ENCODE measurements at regions not wholly inside any gene's neighbourhood (a gene's known extent, or its start where the extent isn't known, plus 50 kb on each side); places are given as distances from the start of the nearest gene placed in this dataset.

GRCh38 chr5:168005936-168006335, 285.5 kb upstream of the WWC1 start:
- no peaks in the 10 kb centered on the region for H3K36me3 ChIP-seq
- H3K27ac ChIP-seq, result no peak overlapping the region
- DNase-seq (no peak), ATAC-seq (no peak)
- intact Hi-C loops (cut with DNase I; ENCODE audit: low total_unique reads) (no loop called here), in situ Hi-C loops (cut with MboI; ENCODE audit: low sequenced_read_pairs in 4 of 4) (no loop called here)
- TF ChIP-seq POLR2A (IDR thresholded peaks at IDR 0.05), result no peak
- TF ChIP-seq CTCF (IDR thresholded peaks at IDR 0.05 in 4 of 5, conservative IDR thresholded peaks at IDR 0.05 in 1 of 5), result no peak
- H3K9me3 ChIP-seq, result no peaks in the 10 kb centered on the region
- no peak overlapping the region for H3K4me3 ChIP-seq
- no peaks in the 10 kb centered on the region for H3K4me1 ChIP-seq
- H3K27me3 ChIP-seq, result no peaks in the 10 kb centered on the region

GRCh38 chr5:168006456-168007130, 284.9 kb upstream of the WWC1 start:
- Histone ChIP-seq H3K9me3 (no peaks in the 10 kb centered on the region), H3K36me3 (no peaks in the 10 kb centered on the region), H3K4me3 (no peak overlapping the region), H3K27me3 (no peaks in the 10 kb centered on the region), H3K27ac (no peak overlapping the region), H3K4me1 (no peaks in the 10 kb centered on the region)
- DNase-seq, result no peak
- intact Hi-C loops (cut with DNase I; ENCODE audit: low total_unique reads), result no loop called here
- TF ChIP-seq CTCF (IDR thresholded peaks at IDR 0.05 in 4 of 5, conservative IDR thresholded peaks at IDR 0.05 in 1 of 5) (no peak), POLR2A (IDR thresholded peaks at IDR 0.05) (no peak)
- no peak for ATAC-seq
- in situ Hi-C loops (cut with MboI; ENCODE audit: low sequenced_read_pairs in 4 of 4), result no loop called here

- TF ChIP-seq POLR2A (IDR thresholded peaks at IDR 0.05) (no peak), CTCF (IDR thresholded peaks at IDR 0.05 in 4 of 5, conservative IDR thresholded peaks at IDR 0.05 in 1 of 5) (no peak)
- intact Hi-C loops (cut with DNase I; ENCODE audit: low total_unique reads), result no loop called here
These were observed 284.2 kb upstream of the WWC1 start for GRCh38 chr5:168007286-168007685.

GRCh38 chr5:168008555-168008954, 282.9 kb upstream of the WWC1 start:
- Histone ChIP-seq H3K9me3 (no peaks in the 10 kb centered on the region), H3K36me3 (no peaks in the 10 kb centered on the region), H3K27ac (no peak overlapping the region), H3K27me3 (no peaks in the 10 kb centered on the region), H3K4me3 (no peak overlapping the region), H3K4me1 (no peaks in the 10 kb centered on the region)
- in situ Hi-C loops (cut with MboI; ENCODE audit: low sequenced_read_pairs in 4 of 4), result no loop called here
- TF ChIP-seq POLR2A (IDR thresholded peaks at IDR 0.05) (no peak), CTCF (IDR thresholded peaks at IDR 0.05 in 4 of 5, conservative IDR thresholded peaks at IDR 0.05 in 1 of 5) (no peak)
- DNase-seq (no peak), ATAC-seq (no peak)
- intact Hi-C loops (cut with DNase I; ENCODE audit: low total_unique reads), result no loop called here

More at GRCh38 chr5:168007286-168007685, 284.2 kb upstream of the WWC1 start:
- H3K27me3 ChIP-seq, result no peaks in the 10 kb centered on the region
- in situ Hi-C loops (cut with MboI; ENCODE audit: low sequenced_read_pairs in 4 of 4), result no loop called here
- no peak for ATAC-seq
- H3K27ac ChIP-seq, result no peak overlapping the region
- no peak for DNase-seq
- no peaks in the 10 kb centered on the region for H3K36me3 ChIP-seq
- H3K4me3 ChIP-seq, result no peak overlapping the region
- no peaks in the 10 kb centered on the region for H3K9me3 ChIP-seq
- no peaks in the 10 kb centered on the region for H3K4me1 ChIP-seq

- Histone ChIP-seq H3K36me3 (no peaks in the 10 kb centered on the region), H3K9me3 (no peaks in the 10 kb centered on the region), H3K27me3 (no peaks in the 10 kb centered on the region), H3K4me3 (no peak overlapping the region), H3K27ac (no peak overlapping the region), H3K4me1 (no peaks in the 10 kb centered on the region)
- DNase-seq, result no peak
- TF ChIP-seq CTCF (IDR thresholded peaks at IDR 0.05 in 4 of 5, conservative IDR thresholded peaks at IDR 0.05 in 1 of 5) (no peak), POLR2A (IDR thresholded peaks at IDR 0.05) (no peak)
- in situ Hi-C loops (cut with MboI; ENCODE audit: low sequenced_read_pairs in 4 of 4), result no loop called here
- intact Hi-C loops (cut with DNase I; ENCODE audit: low total_unique reads), result no loop called here
- ATAC-seq, result no peak
These were observed 280.3 kb upstream of the WWC1 start for GRCh38 chr5:168011096-168011495.

Data from gastrocnemius medialis (tissue), 4 donors.